GM12878 (cell line): ENCODE measurements at regions not wholly inside any gene's neighbourhood (a gene's known extent, or its start where the extent isn't known, plus 50 kb on each side); places are given as distances from the start of the nearest gene placed in this dataset.

Experiments
- ATAC-seq: fragments of 200-7000 bp; cut with Tn5 transposase; 3 replicates; pipeline ENCODE4 v1.9.1; 2020; ENCODE audit warnings: mild to moderate bottlenecking, moderate library complexity
- BruUV-seq: library from RNA; stranded (reverse); fragments of 400-500 nt; replicated peaks from 2 replicates; lab custom pipeline; 2021; lab: Mats Ljungman, UMichigan
- CTCF ChIA-PET: fragments of 300-600 bp; sonication (Branson Sonifier 250); formaldehyde crosslinking; extraction: SDS; loops from one replicate; lab custom pipeline; 2021; ENCODE audit warnings: inconsistent platforms; lab: Yijun Ruan, JAX
- POLR2A ChIA-PET: fragments of 350-600 bp; formaldehyde crosslinking; extraction: SDS; loops from one replicate; lab custom pipeline; 2021; ENCODE audit warnings: inconsistent platforms; lab: Charles Lee
- RAD21 ChIA-PET: fragments of 300-600 bp; sonication (Branson Sonifier 250); formaldehyde crosslinking; loops from one replicate; lab custom pipeline; 2023; ENCODE audit warnings: antibody characterized with exemption; ENCODE audit not compliant: unreplicated experiment; lab: Charles Lee
- SMC1A ChIA-PET: fragments of 300-600 bp; sonication (Branson Sonifier 250); formaldehyde crosslinking; loops from one replicate; lab custom pipeline; 2023; ENCODE audit not compliant: unreplicated experiment, uncharacterized antibody; lab: Charles Lee
- DNase-seq: peaks from one replicate; pipeline ENCODE4 v3.0.0-alpha.2; 2011; ENCODE audit warnings: low read depth, low spot score
- FAIRE-seq: peaks from 3 replicates; lab custom pipeline; 2011; peaks lifted over from hg19 to GRCh38; lab: Jason Lieb, UNC
- H2AFZ ChIP-seq: 2 replicates; pipeline ENCODE4 v1.6.0; 2011; ENCODE audit warnings: low read depth, low read length, control low read depth; ENCODE audit not compliant: control insufficient read depth
- H3K27ac ChIP-seq: 2 replicates; pipeline ENCODE4 v1.5.1; 2011; ENCODE audit warnings: control low read depth; ENCODE audit not compliant: control insufficient read depth, insufficient read depth
- H3K27me3 ChIP-seq, 2 experiments: replicated peaks in 1 of 2; 2 replicates each; pipeline versions ENCODE4 v1.6.0 to v1.6.1; 2011; ENCODE audit warnings: low read length in 1 of 2; ENCODE audit not compliant: control insufficient read depth in 2 of 2, insufficient read depth in 2 of 2
- H3K36me3 ChIP-seq, 2 experiments: 2 replicates each; pipeline ENCODE4 v1.5.1; 2011; ENCODE audit warnings: low read length in 1 of 2; ENCODE audit not compliant: control insufficient read depth in 2 of 2, insufficient read depth in 2 of 2
- H3K4me1 ChIP-seq: 2 replicates; pipeline ENCODE4 v1.6.1; 2011; ENCODE audit warnings: mild to moderate bottlenecking, low read length, moderate library complexity, mixed read lengths; ENCODE audit not compliant: control insufficient read depth, insufficient read depth
- H3K4me2 ChIP-seq: 2 replicates; pipeline ENCODE4 v1.6.0; 2011; ENCODE audit warnings: control low read depth; ENCODE audit not compliant: control insufficient read depth, insufficient read depth
- H3K4me3 ChIP-seq: fragments of 200-600 bp; sonication (generic); 2 replicates; pipeline ENCODE4 v1.5.1; 2016
- H3K79me2 ChIP-seq: 2 replicates; pipeline ENCODE4 v1.6.0; 2011; ENCODE audit warnings: low read length; ENCODE audit not compliant: control insufficient read depth, insufficient read depth
- H3K9ac ChIP-seq: 2 replicates; pipeline ENCODE4 v1.8.0; 2011; ENCODE audit warnings: low read length, control low read depth, mixed read lengths; ENCODE audit not compliant: control insufficient read depth, insufficient read depth
- H3K9me3 ChIP-seq: replicated peaks from 3 replicates; pipeline ENCODE4 v1.5.1; 2011; ENCODE audit warnings: mild to moderate bottlenecking, low read length; ENCODE audit not compliant: control insufficient read depth, insufficient read depth
- H4K20me1 ChIP-seq: 2 replicates; pipeline ENCODE4 v1.6.0; 2011; ENCODE audit not compliant: control insufficient read depth, insufficient read depth
- CEBPB ChIP-seq, 2 experiments: fragments of 150-350 bp in 1 of 2; IDR thresholded peaks; 2 replicates each; pipeline ENCODE4 v1.6.1; 2012 to 2014; ENCODE audit warnings: low read depth in 2 of 2, low read length in 2 of 2, borderline replicate concordance in 1 of 2, inconsistent platforms in 1 of 2
- FOXK2 ChIP-seq: fragments of 450-650 bp; IDR thresholded peaks from 2 replicates; pipeline ENCODE4 v1.6.1; 2017; ENCODE audit warnings: mild to moderate bottlenecking, moderate library complexity
- HDAC6 ChIP-seq: fragments of 200-600 bp; sonication (generic); IDR thresholded peaks from one replicate; pipeline ENCODE4 v1.8.0; 2017; ENCODE audit warnings: antibody characterized with exemption; ENCODE audit not compliant: unreplicated experiment
- IRF4 ChIP-seq: IDR thresholded peaks from 2 replicates; pipeline ENCODE4 v1.6.1; 2011; ENCODE audit warnings: low read depth, low read length
- LARP7 ChIP-seq: fragments of 450-650 bp; IDR thresholded peaks from 2 replicates; pipeline ENCODE4 v1.6.1; 2017; ENCODE audit warnings: mild to moderate bottlenecking
- NKRF ChIP-seq: fragments of 450-650 bp; conservative IDR thresholded peaks from 2 replicates; pipeline ENCODE4 v1.6.1; 2017; ENCODE audit warnings: mild to moderate bottlenecking, moderate library complexity
- NR2C1 ChIP-seq: fragments of 450-650 bp; IDR thresholded peaks from 2 replicates; pipeline ENCODE4 v1.6.1; 2017; ENCODE audit warnings: antibody characterized with exemption, mild to moderate bottlenecking, moderate library complexity
- ZBTB33 ChIP-seq: fragments of 450-650 bp; IDR thresholded peaks from 2 replicates; pipeline ENCODE4 v1.6.1; 2017; ENCODE audit warnings: mild to moderate bottlenecking
- WGBS: methylation state at CpG from one replicate; pipeline ENCODE4 v1.1.6; 2016; ENCODE audit warnings: low lambda C conversion rate; ENCODE audit not compliant: insufficient replicate concordance, insufficient coverage; ENCODE audit errors: missing lambda C conversion rate; 5-methylcytosine and 5-hydroxymethylcytosine counted together
- in situ Hi-C: fragments of 300-500 bp; cut with MboI; formaldehyde crosslinking; loops from 9 replicates; pipeline ENCODE4 v1.14.3; 2018; ENCODE audit warnings: mixed read lengths
- intact Hi-C: fragments of 100-400 bp; cut with micrococcal nuclease; formaldehyde crosslinking; loops from one replicate; pipeline ENCODE4 v1.14.2; 2022; ENCODE audit not compliant: unreplicated experiment
- TF ChIP-seq, protein P1 (sequence below): fragments of 450-650 bp; IDR thresholded peaks from 2 replicates; pipeline ENCODE4 v1.6.1; 2018; ENCODE audit warnings: borderline replicate concordance, mild to moderate bottlenecking; ENCODE audit not compliant: partially characterized antibody
- TF ChIP-seq, protein P2 (sequence below): IDR thresholded peaks from 2 replicates; pipeline ENCODE4 v1.6.1; 2012; ENCODE audit warnings: mild to moderate bottlenecking, low read depth, low read length
- TF ChIP-seq, protein P3 (sequence below): IDR thresholded peaks from 2 replicates; pipeline ENCODE4 v1.6.1; 2011; ENCODE audit warnings: low read depth, mild to moderate bottlenecking, low read length, moderate library complexity, borderline replicate concordance; ENCODE audit errors: extremely low read depth

GRCh38 chr10:33617381-33618080, 283.1 kb upstream of the NRP1 start:
- POLR2A ChIA-PET, result no interaction called here
- Histone ChIP-seq H3K36me3 (no peaks in the 10 kb centered on the region), H3K4me3 (no peak overlapping the region), H4K20me1 (no peaks in the 10 kb centered on the region), H3K4me1 (no peaks in the 10 kb centered on the region), H3K79me2 (no peaks in the 10 kb centered on the region), H3K27ac (no peak overlapping the region), H3K4me2 (no peak overlapping the region), H3K27me3 (no peaks in the 10 kb centered on the region), H2AFZ (no peak overlapping the region), H3K9me3 (no peaks in the 10 kb centered on the region; the same call in 2 of the 3 replicates), H3K9ac (no peak overlapping the region)
- no TSS peak for BruUV-seq
- ATAC-seq (no peak), DNase-seq (no peak), FAIRE-seq (no peak)
- WGBS, result 24% methylated on average over 8 of the region's 8 CpGs
- in situ Hi-C loops, result no loop called here
- RAD21 ChIA-PET, result no interaction called here
- CTCF ChIA-PET, result no interaction called here
- SMC1A ChIA-PET, result interaction anchor here (1.3 to 1.4 kb wide), 3 partner anchors 24 to 215 kb away, joined by 3 read pairs; no protein-coding TSS in a partner anchor
- intact Hi-C loops, result no loop called here
- TF ChIP-seq CEBPB (IDR thresholded peaks at IDR 0.05; ENCODE audit: borderline replicate concordance in 1 of 2, low read depth in 2 of 2, low read length in 2 of 2) (no peak), NKRF (no peak), NR2C1 (no peak), IRF4 (no peak), ZBTB33 (no peak), FOXK2 (no peak), LARP7 (no peak), HDAC6 (no peak)
- TF ChIP-seq, protein P1, sequence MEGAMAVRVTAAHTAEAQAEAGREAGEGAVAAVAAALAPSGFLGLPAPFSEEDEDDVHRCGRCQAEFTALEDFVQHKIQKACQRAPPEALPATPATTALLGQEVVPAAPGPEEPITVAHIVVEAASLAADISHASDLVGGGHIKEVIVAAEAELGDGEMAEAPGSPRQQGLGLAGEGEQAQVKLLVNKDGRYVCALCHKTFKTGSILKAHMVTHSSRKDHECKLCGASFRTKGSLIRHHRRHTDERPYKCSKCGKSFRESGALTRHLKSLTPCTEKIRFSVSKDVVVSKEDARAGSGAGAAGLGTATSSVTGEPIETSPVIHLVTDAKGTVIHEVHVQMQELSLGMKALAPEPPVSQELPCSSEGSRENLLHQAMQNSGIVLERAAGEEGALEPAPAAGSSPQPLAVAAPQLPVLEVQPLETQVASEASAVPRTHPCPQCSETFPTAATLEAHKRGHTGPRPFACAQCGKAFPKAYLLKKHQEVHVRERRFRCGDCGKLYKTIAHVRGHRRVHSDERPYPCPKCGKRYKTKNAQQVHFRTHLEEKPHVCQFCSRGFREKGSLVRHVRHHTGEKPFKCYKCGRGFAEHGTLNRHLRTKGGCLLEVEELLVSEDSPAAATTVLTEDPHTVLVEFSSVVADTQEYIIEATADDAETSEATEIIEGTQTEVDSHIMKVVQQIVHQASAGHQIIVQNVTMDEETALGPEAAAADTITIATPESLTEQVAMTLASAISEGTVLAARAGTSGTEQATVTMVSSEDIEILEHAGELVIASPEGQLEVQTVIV, result no peak
- TF ChIP-seq, protein P2, sequence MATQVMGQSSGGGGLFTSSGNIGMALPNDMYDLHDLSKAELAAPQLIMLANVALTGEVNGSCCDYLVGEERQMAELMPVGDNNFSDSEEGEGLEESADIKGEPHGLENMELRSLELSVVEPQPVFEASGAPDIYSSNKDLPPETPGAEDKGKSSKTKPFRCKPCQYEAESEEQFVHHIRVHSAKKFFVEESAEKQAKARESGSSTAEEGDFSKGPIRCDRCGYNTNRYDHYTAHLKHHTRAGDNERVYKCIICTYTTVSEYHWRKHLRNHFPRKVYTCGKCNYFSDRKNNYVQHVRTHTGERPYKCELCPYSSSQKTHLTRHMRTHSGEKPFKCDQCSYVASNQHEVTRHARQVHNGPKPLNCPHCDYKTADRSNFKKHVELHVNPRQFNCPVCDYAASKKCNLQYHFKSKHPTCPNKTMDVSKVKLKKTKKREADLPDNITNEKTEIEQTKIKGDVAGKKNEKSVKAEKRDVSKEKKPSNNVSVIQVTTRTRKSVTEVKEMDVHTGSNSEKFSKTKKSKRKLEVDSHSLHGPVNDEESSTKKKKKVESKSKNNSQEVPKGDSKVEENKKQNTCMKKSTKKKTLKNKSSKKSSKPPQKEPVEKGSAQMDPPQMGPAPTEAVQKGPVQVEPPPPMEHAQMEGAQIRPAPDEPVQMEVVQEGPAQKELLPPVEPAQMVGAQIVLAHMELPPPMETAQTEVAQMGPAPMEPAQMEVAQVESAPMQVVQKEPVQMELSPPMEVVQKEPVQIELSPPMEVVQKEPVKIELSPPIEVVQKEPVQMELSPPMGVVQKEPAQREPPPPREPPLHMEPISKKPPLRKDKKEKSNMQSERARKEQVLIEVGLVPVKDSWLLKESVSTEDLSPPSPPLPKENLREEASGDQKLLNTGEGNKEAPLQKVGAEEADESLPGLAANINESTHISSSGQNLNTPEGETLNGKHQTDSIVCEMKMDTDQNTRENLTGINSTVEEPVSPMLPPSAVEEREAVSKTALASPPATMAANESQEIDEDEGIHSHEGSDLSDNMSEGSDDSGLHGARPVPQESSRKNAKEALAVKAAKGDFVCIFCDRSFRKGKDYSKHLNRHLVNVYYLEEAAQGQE, result no peak
- TF ChIP-seq, protein P3, sequence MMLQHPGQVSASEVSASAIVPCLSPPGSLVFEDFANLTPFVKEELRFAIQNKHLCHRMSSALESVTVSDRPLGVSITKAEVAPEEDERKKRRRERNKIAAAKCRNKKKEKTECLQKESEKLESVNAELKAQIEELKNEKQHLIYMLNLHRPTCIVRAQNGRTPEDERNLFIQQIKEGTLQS, result no peak
